HepG2 (cell line): ENCODE measurements at regions not wholly inside any gene's neighbourhood (a gene's known extent, or its start where the extent isn't known, plus 50 kb on each side); places are given as distances from the start of the nearest gene placed in this dataset.

Source experiments
- ATAC-seq: fragments of 200-7000 bp; cut with Tn5 transposase; 3 replicates; pipeline ENCODE4 v1.9.1; 2020; ENCODE audit warnings: mild to moderate bottlenecking, moderate library complexity
- BruUV-seq: library from RNA; stranded (reverse); fragments of 400-500 nt; replicated peaks from 2 replicates; lab custom pipeline; 2021; lab: Mats Ljungman, UMichigan
- CTCF ChIA-PET: fragments of 300-600 bp; formaldehyde crosslinking; extraction: SDS; loops from one replicate; lab custom pipeline; 2021; ENCODE audit warnings: low total read pairs, inconsistent platforms, low intra/inter-chr PET ratio; lab: Yijun Ruan, JAX
- POLR2A ChIA-PET: fragments of 350-600 bp; sonication (Branson Sonifier 250); formaldehyde crosslinking; loops from one replicate; lab custom pipeline; 2020; ENCODE audit warnings: antibody characterized with exemption, inconsistent platforms; lab: Yijun Ruan, JAX
- DNase-seq: peaks from one replicate; pipeline ENCODE4 v3.0.0-alpha.2; 2015; ENCODE audit warnings: low spot score
- FAIRE-seq: peaks from 3 replicates; lab custom pipeline; 2011; peaks lifted over from hg19 to GRCh38; lab: Jason Lieb, UNC
- H2AFZ ChIP-seq: one replicate; pipeline ENCODE4 v1.6.1; 2011; ENCODE audit warnings: low read length, inconsistent platforms
- H3K27ac ChIP-seq: fragments of 300-600 bp; 3 replicates; pipeline ENCODE4 v1.8.0; 2011; ENCODE audit warnings: mixed run types, mild to moderate bottlenecking, mixed read lengths, low read length, inconsistent platforms; ENCODE audit not compliant: insufficient read depth; ENCODE audit errors: extremely low read length
- H3K27me3 ChIP-seq, 2 experiments: fragments of 200-600 bp in 1 of 2; 2 replicates in 1 of 2; 3 replicates in 1 of 2; pipeline versions ENCODE4 v1.6.0 to v1.8.0; 2011; ENCODE audit warnings: low read length in 2 of 2, mild to moderate bottlenecking in 2 of 2, moderate library complexity in 2 of 2, inconsistent platforms in 1 of 2; ENCODE audit not compliant: insufficient read depth in 2 of 2, control insufficient read depth in 1 of 2
- H3K36me3 ChIP-seq, 2 experiments: fragments of 200-600 bp in 1 of 2; replicated peaks in 1 of 2; 2 replicates in 1 of 2; 3 replicates in 1 of 2; pipeline versions ENCODE4 v1.5.1 to v1.8.0; 2011; ENCODE audit warnings: low read length in 2 of 2, inconsistent platforms in 1 of 2; ENCODE audit not compliant: insufficient read depth in 2 of 2, control insufficient read depth in 1 of 2
- H3K4me1 ChIP-seq: 2 replicates; pipeline ENCODE4 v1.5.1; 2012; ENCODE audit warnings: low read length, inconsistent platforms; ENCODE audit not compliant: insufficient read depth
- H3K4me2 ChIP-seq: 2 replicates; pipeline ENCODE4 v1.6.0; 2011; ENCODE audit warnings: low read depth, low read length, inconsistent platforms
- H3K4me3 ChIP-seq, 3 experiments: fragments of 200-600 bp in 1 of 3; sonication (generic), shearing (Covaris generic) in 1 of 3; replicated peaks in 1 of 3; 2 replicates each; pipeline ENCODE4 v1.5.1; 2011 to 2016; ENCODE audit warnings: low read length in 3 of 3, inconsistent platforms in 2 of 3, low read depth in 2 of 3, mild to moderate bottlenecking in 2 of 3, control low read depth in 1 of 3, mixed read lengths in 1 of 3; ENCODE audit not compliant: insufficient read depth in 1 of 3
- H3K79me2 ChIP-seq: one replicate; pipeline ENCODE4 v1.6.1; 2011; ENCODE audit warnings: low read length, inconsistent platforms; ENCODE audit not compliant: insufficient read depth
- H3K9ac ChIP-seq: 2 replicates; pipeline ENCODE4 v1.6.0; 2011; ENCODE audit warnings: mild to moderate bottlenecking, low read depth, low read length, inconsistent platforms; ENCODE audit not compliant: insufficient read depth
- H3K9me3 ChIP-seq: 2 replicates; pipeline ENCODE4 v1.5.1; 2012; ENCODE audit warnings: mild to moderate bottlenecking, low read length
- H4K20me1 ChIP-seq: 2 replicates; pipeline ENCODE4 v1.6.0; 2011; ENCODE audit warnings: inconsistent platforms, mild to moderate bottlenecking, low read length, moderate library complexity; ENCODE audit not compliant: insufficient read depth
- CREB1 ChIP-seq, 2 experiments: fragments of 450-650 bp in 1 of 2; IDR thresholded peaks; 2 replicates each; pipeline ENCODE4 v1.6.1; 2016 to 2017; ENCODE audit warnings: control low read depth in 1 of 2, mild to moderate bottlenecking in 1 of 2, missing compliant biosample characterization in 1 of 2, missing genetic modification characterization in 1 of 2
- GATAD2A ChIP-seq: IDR thresholded peaks from 2 replicates; pipeline ENCODE4 v1.6.1; 2016
- HNRNPUL1 ChIP-seq: fragments of 200-400 bp; formaldehyde crosslinking; IDR thresholded peaks from 2 replicates; pipeline ENCODE4 v1.6.1; 2017; ENCODE audit warnings: low read depth, mild to moderate bottlenecking, low read length, moderate library complexity
- MATR3 ChIP-seq: sonication (generic); formaldehyde crosslinking; IDR thresholded peaks from 2 replicates; pipeline ENCODE4 v1.4.0; 2020; ENCODE audit warnings: missing genetic modification reagents
- MIXL1 ChIP-seq: IDR thresholded peaks from 2 replicates; pipeline ENCODE4 v1.6.1; 2016
- PHF5A ChIP-seq: IDR thresholded peaks from one replicate; pipeline ENCODE4 v1.6.1; 2018; ENCODE audit warnings: low read depth, missing genetic modification reagents; ENCODE audit not compliant: unreplicated experiment
- ZIK1 ChIP-seq: sonication (generic); formaldehyde crosslinking; IDR thresholded peaks from 2 replicates; pipeline ENCODE4 v1.5.0; 2020; ENCODE audit warnings: mild to moderate bottlenecking, low read depth, missing genetic modification reagents, borderline replicate concordance
- ZNF232 ChIP-seq: sonication (generic); formaldehyde crosslinking; IDR thresholded peaks from 2 replicates; pipeline ENCODE4 v1.4.0; 2020; ENCODE audit warnings: missing genetic modification reagents, borderline replicate concordance
- ZNF605 ChIP-seq: sonication (generic); formaldehyde crosslinking; IDR thresholded peaks from 2 replicates; pipeline ENCODE4 v1.8.0; 2022; ENCODE audit warnings: mild to moderate bottlenecking, missing genetic modification reagents
- whole genome bisulfite sequencing: methylation state at CpG from one replicate; pipeline ENCODE4 v1.1.6; 2017; ENCODE audit warnings: low lambda C conversion rate; 5-methylcytosine and 5-hydroxymethylcytosine counted together
- in situ Hi-C: cut with HindIII; loops from 2 replicates; pipeline ENCODE4 v1.10.0; 2017; ENCODE audit warnings: low pct_unique_long_range_greater_than_20kb; ENCODE audit not compliant: extremely low pct_ligation_motif_present
- intact Hi-C: fragments of 100-400 bp; cut with micrococcal nuclease; formaldehyde crosslinking; loops from one replicate; pipeline ENCODE4 v1.10.0; 2022; ENCODE audit not compliant: unreplicated experiment
- TF ChIP-seq, protein P1 (sequence below): sonication (generic); formaldehyde crosslinking; IDR thresholded peaks from 2 replicates; pipeline ENCODE4 v1.8.0; 2022; ENCODE audit warnings: missing genetic modification reagents, mild to moderate bottlenecking, moderate library complexity, borderline replicate concordance
- TF ChIP-seq, protein P2 (sequence below): sonication (generic); formaldehyde crosslinking; IDR thresholded peaks from 2 replicates; pipeline ENCODE4 v1.5.0; 2020; ENCODE audit warnings: mild to moderate bottlenecking, missing genetic modification reagents
- TF ChIP-seq, protein P3 (sequence below): sonication (generic); formaldehyde crosslinking; IDR thresholded peaks from 2 replicates; pipeline ENCODE4 v1.8.0; 2022; ENCODE audit warnings: missing genetic modification reagents, mild to moderate bottlenecking, inconsistent platforms, borderline replicate concordance
- TF ChIP-seq, protein P4 (sequence below): sonication (generic); formaldehyde crosslinking; IDR thresholded peaks from 2 replicates; pipeline ENCODE4 v1.4.0; 2020; ENCODE audit warnings: missing genetic modification reagents, borderline replicate concordance

DNA sequence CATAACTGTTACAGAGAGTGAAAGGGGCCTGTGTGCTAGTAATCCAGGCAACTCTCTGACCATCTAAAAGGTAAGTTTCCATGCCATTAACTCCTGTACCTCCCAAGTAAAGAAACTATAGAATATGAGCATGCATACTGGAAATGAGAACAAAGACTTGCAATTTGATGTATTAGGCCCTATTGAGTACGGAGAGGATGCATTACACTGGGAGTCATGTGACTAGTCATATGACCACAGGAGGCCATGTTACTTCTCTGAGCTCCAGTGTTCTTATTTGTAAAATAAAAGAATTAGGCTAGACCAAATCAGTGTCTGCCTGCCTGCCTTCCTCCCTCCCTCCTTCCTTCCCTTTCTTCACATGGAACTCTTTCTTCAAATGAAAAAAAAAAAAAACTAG, 440.1 kb upstream of the CCDC196 start:
- POLR2A ChIA-PET = no interaction called here

DNA sequence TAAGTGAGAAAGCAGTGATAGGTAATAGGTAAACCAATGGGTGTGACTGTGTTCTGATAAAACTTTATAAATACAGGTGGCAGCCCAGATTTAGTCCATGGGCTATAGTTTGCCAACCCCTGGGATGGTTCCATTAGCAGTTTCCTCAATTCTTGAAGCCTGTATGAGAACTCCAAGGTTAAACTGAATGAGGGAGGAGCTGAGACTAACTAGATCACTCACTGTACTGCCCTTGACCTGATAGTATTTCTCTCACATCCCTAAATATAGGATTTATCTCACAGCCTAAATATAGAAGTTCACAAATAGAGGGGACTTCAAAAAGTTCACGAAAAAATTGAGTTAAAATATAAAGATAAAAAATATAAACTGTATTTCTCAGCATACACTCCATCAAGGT, 439.6 kb upstream of the CCDC196 start:
- intact Hi-C loops = no loop called here
- Histone ChIP-seq H3K9me3 (no peaks in the 10 kb centered on the region), H3K36me3 (no peaks in the 10 kb centered on the region), H3K27ac (no peak overlapping the region), H3K4me2 (no peak overlapping the region), H2AFZ (no peak overlapping the region), H4K20me1 (no peaks in the 10 kb centered on the region), H3K79me2 (no peaks in the 10 kb centered on the region), H3K4me1 (no peaks in the 10 kb centered on the region), H3K27me3 (no peaks in the 10 kb centered on the region), H3K4me3 (no peak overlapping the region), H3K9ac (no peak overlapping the region)
- DNase-seq (no peak), ATAC-seq (no peak), FAIRE-seq (no peak)
- no TSS peak for BruUV-seq
- POLR2A ChIA-PET = no interaction called here
- in situ Hi-C loops = no loop called here
- 0% methylated on average over 1 of the region's 1 CpG for WGBS
- CTCF ChIA-PET = no interaction called here
- no peak for TF ChIP-seq ZNF232 (CRISPR knock-in tag)
- no peak for TF ChIP-seq PHF5A (CRISPR knock-in tag)
- TF ChIP-seq, protein P1, sequence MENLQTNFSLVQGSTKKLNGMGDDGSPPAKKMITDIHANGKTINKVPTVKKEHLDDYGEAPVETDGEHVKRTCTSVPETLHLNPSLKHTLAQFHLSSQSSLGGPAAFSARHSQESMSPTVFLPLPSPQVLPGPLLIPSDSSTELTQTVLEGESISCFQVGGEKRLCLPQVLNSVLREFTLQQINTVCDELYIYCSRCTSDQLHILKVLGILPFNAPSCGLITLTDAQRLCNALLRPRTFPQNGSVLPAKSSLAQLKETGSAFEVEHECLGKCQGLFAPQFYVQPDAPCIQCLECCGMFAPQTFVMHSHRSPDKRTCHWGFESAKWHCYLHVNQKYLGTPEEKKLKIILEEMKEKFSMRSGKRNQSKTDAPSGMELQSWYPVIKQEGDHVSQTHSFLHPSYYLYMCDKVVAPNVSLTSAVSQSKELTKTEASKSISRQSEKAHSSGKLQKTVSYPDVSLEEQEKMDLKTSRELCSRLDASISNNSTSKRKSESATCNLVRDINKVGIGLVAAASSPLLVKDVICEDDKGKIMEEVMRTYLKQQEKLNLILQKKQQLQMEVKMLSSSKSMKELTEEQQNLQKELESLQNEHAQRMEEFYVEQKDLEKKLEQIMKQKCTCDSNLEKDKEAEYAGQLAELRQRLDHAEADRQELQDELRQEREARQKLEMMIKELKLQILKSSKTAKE (CRISPR knock-in tag) = no peak
- no peak for TF ChIP-seq CREB1 (IDR thresholded peaks at IDR 0.05)
- no peak for TF ChIP-seq CREB1 (CRISPR knock-in tag; IDR thresholded peaks at IDR 0.05)
- TF ChIP-seq, protein P2, sequence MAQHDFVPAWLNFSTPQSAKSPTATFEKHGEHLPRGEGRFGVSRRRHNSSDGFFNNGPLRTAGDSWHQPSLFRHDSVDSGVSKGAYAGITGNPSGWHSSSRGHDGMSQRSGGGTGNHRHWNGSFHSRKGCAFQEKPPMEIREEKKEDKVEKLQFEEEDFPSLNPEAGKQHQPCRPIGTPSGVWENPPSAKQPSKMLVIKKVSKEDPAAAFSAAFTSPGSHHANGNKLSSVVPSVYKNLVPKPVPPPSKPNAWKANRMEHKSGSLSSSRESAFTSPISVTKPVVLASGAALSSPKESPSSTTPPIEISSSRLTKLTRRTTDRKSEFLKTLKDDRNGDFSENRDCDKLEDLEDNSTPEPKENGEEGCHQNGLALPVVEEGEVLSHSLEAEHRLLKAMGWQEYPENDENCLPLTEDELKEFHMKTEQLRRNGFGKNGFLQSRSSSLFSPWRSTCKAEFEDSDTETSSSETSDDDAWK (CRISPR knock-in tag) = no peak
- TF ChIP-seq, protein P3, sequence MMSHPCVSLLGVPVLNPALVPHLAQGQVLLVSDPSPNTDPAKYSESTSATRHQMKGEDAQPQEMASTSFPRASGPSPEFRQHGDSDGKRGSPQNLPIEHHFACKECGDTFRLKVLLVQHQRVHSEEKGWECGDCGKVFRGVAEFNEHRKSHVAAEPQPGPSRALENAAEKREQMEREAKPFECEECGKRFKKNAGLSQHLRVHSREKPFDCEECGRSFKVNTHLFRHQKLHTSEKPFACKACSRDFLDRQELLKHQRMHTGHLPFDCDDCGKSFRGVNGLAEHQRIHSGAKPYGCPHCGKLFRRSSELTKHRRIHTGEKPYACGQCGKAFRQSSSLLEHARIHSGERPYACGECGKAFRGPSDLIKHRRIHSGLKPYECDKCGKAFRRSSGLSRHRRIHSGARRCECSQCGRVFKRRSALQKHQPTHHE = no peak
- no peak for TF ChIP-seq HNRNPUL1
- no peak for TF ChIP-seq MIXL1 (CRISPR knock-in tag)
- TF ChIP-seq GATAD2A (CRISPR knock-in tag) = no peak
- TF ChIP-seq ZNF605 = no peak
- TF ChIP-seq ZIK1 (CRISPR knock-in tag) = no peak

More for the DNA sequence above, 440.1 kb upstream of the CCDC196 start:
- no peaks in the 10 kb centered on the region for H3K9me3 ChIP-seq
- no peaks in the 10 kb centered on the region for H4K20me1 ChIP-seq
- DNase-seq (no peak), ATAC-seq (no peak), FAIRE-seq (no peak)
- no TSS peak for BruUV-seq
- H3K9ac ChIP-seq = no peak overlapping the region
- no peaks in the 10 kb centered on the region for H3K79me2 ChIP-seq
- H3K4me1 ChIP-seq = no peaks in the 10 kb centered on the region
- no peaks in the 10 kb centered on the region for H3K36me3 ChIP-seq
- H3K4me2 ChIP-seq = no peak overlapping the region
- H3K27ac ChIP-seq = no peak overlapping the region
- intact Hi-C loops (no loop called here), in situ Hi-C loops (no loop called here)
- no peaks in the 10 kb centered on the region for H3K27me3 ChIP-seq
- no peak overlapping the region for H2AFZ ChIP-seq
- 7% methylated on average over 1 of the region's 1 CpG for WGBS
- H3K4me3 ChIP-seq = no peak overlapping the region
- CTCF ChIA-PET = no interaction called here
- TF ChIP-seq MATR3 (CRISPR knock-in tag) = no peak
- TF ChIP-seq, protein P4, sequence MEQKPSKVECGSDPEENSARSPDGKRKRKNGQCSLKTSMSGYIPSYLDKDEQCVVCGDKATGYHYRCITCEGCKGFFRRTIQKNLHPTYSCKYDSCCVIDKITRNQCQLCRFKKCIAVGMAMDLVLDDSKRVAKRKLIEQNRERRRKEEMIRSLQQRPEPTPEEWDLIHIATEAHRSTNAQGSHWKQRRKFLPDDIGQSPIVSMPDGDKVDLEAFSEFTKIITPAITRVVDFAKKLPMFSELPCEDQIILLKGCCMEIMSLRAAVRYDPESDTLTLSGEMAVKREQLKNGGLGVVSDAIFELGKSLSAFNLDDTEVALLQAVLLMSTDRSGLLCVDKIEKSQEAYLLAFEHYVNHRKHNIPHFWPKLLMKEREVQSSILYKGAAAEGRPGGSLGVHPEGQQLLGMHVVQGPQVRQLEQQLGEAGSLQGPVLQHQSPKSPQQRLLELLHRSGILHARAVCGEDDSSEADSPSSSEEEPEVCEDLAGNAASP (CRISPR knock-in tag) = no peak
